ENCODE measurements at regions not wholly inside any gene's neighbourhood (a gene's known extent, or its start where the extent isn't known, plus 50 kb on each side); places are given as distances from the start of the nearest gene placed in this dataset.
"Not testable (repeated sequence)": the region's sequence is repeated elsewhere in the genome, so short reads cannot be mapped to it uniquely, and the experiment has no call there.

DNA sequence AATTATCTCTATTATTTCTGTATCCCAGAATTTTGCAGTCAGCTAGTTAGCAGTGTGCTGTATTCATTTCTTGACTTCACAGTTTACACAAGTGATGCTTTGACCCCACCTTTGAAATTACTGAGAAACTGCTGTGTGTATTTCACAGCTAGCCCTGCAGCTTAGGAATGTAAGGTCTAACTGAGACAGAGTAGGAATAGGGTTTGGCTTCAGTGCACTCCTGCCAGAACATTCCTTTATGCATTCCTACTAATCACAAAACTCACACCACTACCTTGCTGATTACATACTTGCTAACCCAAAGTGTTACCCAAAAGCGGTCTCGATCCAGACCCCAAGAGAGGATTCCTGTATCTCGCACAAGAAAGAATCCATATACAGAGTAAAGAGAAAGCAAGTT is 551.8 kb downstream of the CDH9 start:
- peaks cover 0 to 14% of the 10 kb centered on the region in 2 experiments; a peak in 4 of 5 replicates for H3K9me3 Mint-ChIP-seq
- H2BK15ac ChIP-seq (ENCODE audit: low read depth, low read length), result no peak overlapping the region
- H3K56ac ChIP-seq (ENCODE audit: insufficient read length, low read depth, low read length), result no peak overlapping the region
- no peak for DNase-seq
- H2BK20ac ChIP-seq (ENCODE audit: low read depth, low read length, poor library complexity, severe bottlenecking), result no peak overlapping the region
- H3K27ac Mint-ChIP-seq, result no peak overlapping the region
- no peaks in the 10 kb centered on the region for H3K23me2 ChIP-seq (ENCODE audit: insufficient read length, low read depth, low read length, poor library complexity, severe bottlenecking)
- no peak overlapping the region for H2BK12ac ChIP-seq (ENCODE audit: insufficient read length, low read depth, low read length)
- H3K4me1 Mint-ChIP-seq, result peaks cover 12 to 18% of the 10 kb centered on the region in 2 experiments
- H4K20me1 ChIP-seq (ENCODE audit: control insufficient read depth, insufficient read depth, insufficient read length), result no peaks in the 10 kb centered on the region
- no peak overlapping the region for H3T11ph ChIP-seq (ENCODE audit: low read length)
- no CpG with 5 or more reads among the region's 3 CpGs for WGBS (ENCODE audit: extremely low coverage, insufficient read length, low lambda C conversion rate)
- no peaks in the 10 kb centered on the region for H3K79me1 ChIP-seq (ENCODE audit: insufficient read depth, low read depth, low read length, poor library complexity, severe bottlenecking)
- H3K4me2 ChIP-seq (ENCODE audit: insufficient read depth, insufficient read length, low read length), result no peak overlapping the region
- no peak overlapping the region for H3K4ac ChIP-seq (ENCODE audit: low read depth, low read length)
- no peaks in the 10 kb centered on the region for H3K27me3 ChIP-seq (ENCODE audit: insufficient read depth, low read length)
- H3K27me3 Mint-ChIP-seq (ENCODE audit: low read depth), result peaks cover 6% of the 10 kb centered on the region
- H3K9me3 ChIP-seq (ENCODE audit: control insufficient read depth, low read depth, low read length), result no peaks in the 10 kb centered on the region
- no peaks in the 10 kb centered on the region for H3K4me1 ChIP-seq (ENCODE audit: insufficient read depth, low read length)
- no peak overlapping the region for H4K91ac ChIP-seq (ENCODE audit: insufficient read length, low read depth, low read length)
- TF ChIP-seq, protein P1, sequence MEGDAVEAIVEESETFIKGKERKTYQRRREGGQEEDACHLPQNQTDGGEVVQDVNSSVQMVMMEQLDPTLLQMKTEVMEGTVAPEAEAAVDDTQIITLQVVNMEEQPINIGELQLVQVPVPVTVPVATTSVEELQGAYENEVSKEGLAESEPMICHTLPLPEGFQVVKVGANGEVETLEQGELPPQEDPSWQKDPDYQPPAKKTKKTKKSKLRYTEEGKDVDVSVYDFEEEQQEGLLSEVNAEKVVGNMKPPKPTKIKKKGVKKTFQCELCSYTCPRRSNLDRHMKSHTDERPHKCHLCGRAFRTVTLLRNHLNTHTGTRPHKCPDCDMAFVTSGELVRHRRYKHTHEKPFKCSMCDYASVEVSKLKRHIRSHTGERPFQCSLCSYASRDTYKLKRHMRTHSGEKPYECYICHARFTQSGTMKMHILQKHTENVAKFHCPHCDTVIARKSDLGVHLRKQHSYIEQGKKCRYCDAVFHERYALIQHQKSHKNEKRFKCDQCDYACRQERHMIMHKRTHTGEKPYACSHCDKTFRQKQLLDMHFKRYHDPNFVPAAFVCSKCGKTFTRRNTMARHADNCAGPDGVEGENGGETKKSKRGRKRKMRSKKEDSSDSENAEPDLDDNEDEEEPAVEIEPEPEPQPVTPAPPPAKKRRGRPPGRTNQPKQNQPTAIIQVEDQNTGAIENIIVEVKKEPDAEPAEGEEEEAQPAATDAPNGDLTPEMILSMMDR (conservative IDR thresholded peaks at IDR 0.05), result no peak
- no peak overlapping the region for H4K8ac ChIP-seq (replicated peaks; ENCODE audit: insufficient read length, low read depth, low read length)
- H2AK5ac ChIP-seq (ENCODE audit: insufficient read length, low read length), result no peak overlapping the region
- no peak overlapping the region for H3K18ac ChIP-seq (ENCODE audit: insufficient read length, low read depth, low read length)
- no peak overlapping the region for H3K23ac ChIP-seq (ENCODE audit: insufficient read length, low read depth, low read length)
- H3K36me3 Mint-ChIP-seq (ENCODE audit: insufficient read depth in 1 of 3, low read depth in 3 of 3), result peaks cover 0 to 10% (median 8%) of the 10 kb centered on the region in 3 experiments; a peak in 4 of 7 replicates
- H2AFZ ChIP-seq (ENCODE audit: low read length), result no peak overlapping the region
- H2BK120ac ChIP-seq (ENCODE audit: low read depth, low read length, poor library complexity, severe bottlenecking), result no peak overlapping the region
- no peak overlapping the region for H2BK5ac ChIP-seq (ENCODE audit: insufficient read length, low read length)
- no peak overlapping the region for H3K4me3 Mint-ChIP-seq
- H3K27ac ChIP-seq (ENCODE audit: insufficient read length, low read depth, low read length), result no peak overlapping the region
- no peak overlapping the region for H4K5ac ChIP-seq (ENCODE audit: insufficient read length, low read depth, low read length)
- no peak overlapping the region for H3K9ac ChIP-seq (ENCODE audit: extremely low read depth, insufficient read length, low read length)
- H3K14ac ChIP-seq (ENCODE audit: insufficient read depth, low read length), result no peak overlapping the region
- no peaks in the 10 kb centered on the region for H3K79me2 ChIP-seq (ENCODE audit: insufficient read depth, low read length)

- not testable (repeated sequence) for H3K4me3 Mint-ChIP-seq; H3K27me3 Mint-ChIP-seq (ENCODE audit: low read depth); H2BK20ac ChIP-seq (ENCODE audit: low read depth, low read length, poor library complexity, severe bottlenecking); H4K8ac ChIP-seq (replicated peaks; ENCODE audit: insufficient read length, low read depth, low read length); H3K4me1 ChIP-seq (ENCODE audit: insufficient read depth, low read length); H3T11ph ChIP-seq (ENCODE audit: low read length); H3K23ac ChIP-seq (ENCODE audit: insufficient read length, low read depth, low read length); H3K4ac ChIP-seq (ENCODE audit: low read depth, low read length); H3K27ac ChIP-seq (ENCODE audit: insufficient read length, low read depth, low read length); H3K79me1 ChIP-seq (ENCODE audit: insufficient read depth, low read depth, low read length, poor library complexity, severe bottlenecking); H3K9me3 Mint-ChIP-seq; H3K23me2 ChIP-seq (ENCODE audit: insufficient read length, low read depth, low read length, poor library complexity, severe bottlenecking); H2BK12ac ChIP-seq (ENCODE audit: insufficient read length, low read depth, low read length); H3K56ac ChIP-seq (ENCODE audit: insufficient read length, low read depth, low read length); H3K27me3 ChIP-seq (ENCODE audit: insufficient read depth, low read length); H3K14ac ChIP-seq (ENCODE audit: insufficient read depth, low read length); H2BK15ac ChIP-seq (ENCODE audit: low read depth, low read length); H2BK120ac ChIP-seq (ENCODE audit: low read depth, low read length, poor library complexity, severe bottlenecking); H4K5ac ChIP-seq (ENCODE audit: insufficient read length, low read depth, low read length); H2BK5ac ChIP-seq (ENCODE audit: insufficient read length, low read length); H2AFZ ChIP-seq (ENCODE audit: low read length); H3K9ac ChIP-seq (ENCODE audit: extremely low read depth, insufficient read length, low read length); DNase-seq; H4K91ac ChIP-seq (ENCODE audit: insufficient read length, low read depth, low read length); H4K20me1 ChIP-seq (ENCODE audit: control insufficient read depth, insufficient read depth, insufficient read length); H3K79me2 ChIP-seq (ENCODE audit: insufficient read depth, low read length); H3K9me3 ChIP-seq (ENCODE audit: control insufficient read depth, low read depth, low read length); H3K36me3 Mint-ChIP-seq (ENCODE audit: insufficient read depth in 1 of 3, low read depth in 3 of 3); H3K27ac Mint-ChIP-seq; H3K18ac ChIP-seq (ENCODE audit: insufficient read length, low read depth, low read length); H2AK5ac ChIP-seq (ENCODE audit: insufficient read length, low read length); H3K4me2 ChIP-seq (ENCODE audit: insufficient read depth, insufficient read length, low read length)
- no CpG with 5 or more reads among the region's 46 CpGs for WGBS (ENCODE audit: extremely low coverage, insufficient read length, low lambda C conversion rate)
- peaks cover 12 to 18% of the 10 kb centered on the region in 2 experiments for H3K4me1 Mint-ChIP-seq
These were observed 553.1 kb downstream of the CDH9 start for GRCh38 chr5:26485146-26485860.
